Hematopoietic multipotent progenitor cell treated with erythropoietin and hydrocortisone succinate and interleukin-3 and kit ligand, for 4 days (in vitro differentiated cells): ENCODE measurements at regions not wholly inside any gene's neighbourhood (a gene's known extent, or its start where the extent isn't known, plus 50 kb on each side); places are given as distances from the start of the nearest gene placed in this dataset.

Experiments used
- DNase-seq: peaks from one replicate; pipeline ENCODE4 v3.0.0-alpha.2; 2015

GRCh38 chr3:102605153-102605552, 170.3 kb downstream of the ZPLD1 start:
- DNase-seq = no peak

- DNase-seq = no peak
Measured at GRCh38 chr3:102608875-102609274, 174.1 kb downstream of the ZPLD1 start.

DNA sequence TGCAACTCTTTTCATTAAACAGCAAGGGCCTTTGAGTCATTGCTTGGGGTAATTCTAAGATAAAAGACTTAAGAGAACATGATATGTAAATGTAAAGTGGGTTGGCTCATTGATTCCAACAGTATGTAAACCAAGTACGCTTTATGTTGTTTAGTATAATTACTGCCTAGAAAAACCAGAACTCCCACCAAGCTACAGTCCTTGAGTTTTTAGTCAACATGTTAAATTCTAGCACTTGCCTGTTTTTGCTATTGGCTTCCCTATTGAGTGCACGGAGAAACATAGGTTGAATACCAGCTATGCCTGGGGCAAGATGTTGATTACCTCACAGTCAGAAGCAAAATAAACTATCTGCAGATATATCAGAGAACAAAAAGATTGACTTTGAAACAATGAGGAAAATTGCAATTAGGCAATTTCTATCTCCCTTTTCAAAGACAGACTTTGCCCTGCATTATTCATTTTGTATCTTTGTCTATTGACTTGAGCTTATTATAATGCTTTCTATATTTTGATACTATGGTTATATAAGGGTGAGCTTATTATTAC, 179.3 kb downstream of the ZPLD1 start:
- no peak for DNase-seq

DNA sequence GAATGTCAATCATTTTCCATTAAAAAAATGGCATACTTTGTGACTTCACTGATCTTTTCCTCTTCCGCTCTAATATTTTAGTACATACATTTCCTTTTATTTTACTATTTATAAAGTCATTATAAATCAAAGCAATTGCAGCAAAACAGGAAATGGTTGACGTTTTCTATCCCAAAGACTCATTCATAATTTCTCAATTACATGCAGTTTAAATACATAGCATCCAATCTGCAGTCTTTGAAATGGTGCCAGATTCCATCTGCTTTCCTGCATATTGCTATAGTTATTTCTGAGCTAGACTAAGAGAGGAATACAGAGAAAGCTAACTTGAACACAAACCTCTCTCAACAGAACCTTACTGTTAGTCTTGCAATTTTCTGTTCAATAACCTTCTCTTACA, 179.8 kb downstream of the ZPLD1 start:
- no peak for DNase-seq

- DNase-seq = no peak
Measured at GRCh38 chr3:102617381-102617780, 182.6 kb downstream of the ZPLD1 start.

- peak; percentile 4 for DNase-seq
Measured at GRCh38 chr3:102619361-102619760, 184.5 kb downstream of the ZPLD1 start.

- no peak for DNase-seq
Measured at GRCh38 chr3:102629943-102630342, 195.1 kb downstream of the ZPLD1 start.

- no peak for DNase-seq
Measured at GRCh38 chr3:102630531-102630930, 195.7 kb downstream of the ZPLD1 start.

DNA sequence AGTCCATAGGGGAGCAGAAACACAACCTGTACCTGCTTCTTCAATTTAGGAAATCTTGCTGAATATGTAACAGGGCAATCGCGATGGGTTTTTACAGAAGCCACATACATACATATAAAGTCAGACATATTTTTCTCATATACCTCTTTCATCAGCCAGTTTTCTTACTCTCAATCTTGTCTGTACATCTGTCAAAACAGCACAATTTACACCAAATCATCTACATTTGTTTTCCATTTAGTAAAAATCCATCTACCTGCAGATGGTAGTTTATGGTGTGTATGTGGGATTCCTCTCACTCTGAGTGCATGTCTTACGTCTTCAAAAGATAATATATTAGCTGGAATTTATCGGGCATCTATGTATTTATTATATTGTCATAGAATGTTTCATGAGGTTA, 208.7 kb downstream of the ZPLD1 start:
- no peak for DNase-seq

DNA sequence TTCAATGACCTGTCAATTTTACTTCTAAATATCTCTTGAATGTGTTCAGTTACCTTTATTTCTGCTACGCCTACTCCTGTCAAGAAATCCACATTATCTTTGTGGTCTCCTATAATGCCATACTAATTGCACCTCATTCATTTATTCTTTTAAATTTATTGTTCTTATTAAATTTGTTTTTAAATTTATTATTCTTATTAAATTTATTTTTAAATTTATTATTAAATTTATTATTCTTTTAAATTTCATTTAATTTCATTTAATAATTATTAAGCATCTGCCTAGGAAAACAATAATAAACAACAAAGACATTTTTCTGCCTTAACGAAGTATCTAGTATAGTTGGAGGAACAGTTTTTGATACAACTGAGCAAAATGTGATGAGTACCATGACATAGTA, 211.7 kb downstream of the ZPLD1 start:
- no peak for DNase-seq

DNA sequence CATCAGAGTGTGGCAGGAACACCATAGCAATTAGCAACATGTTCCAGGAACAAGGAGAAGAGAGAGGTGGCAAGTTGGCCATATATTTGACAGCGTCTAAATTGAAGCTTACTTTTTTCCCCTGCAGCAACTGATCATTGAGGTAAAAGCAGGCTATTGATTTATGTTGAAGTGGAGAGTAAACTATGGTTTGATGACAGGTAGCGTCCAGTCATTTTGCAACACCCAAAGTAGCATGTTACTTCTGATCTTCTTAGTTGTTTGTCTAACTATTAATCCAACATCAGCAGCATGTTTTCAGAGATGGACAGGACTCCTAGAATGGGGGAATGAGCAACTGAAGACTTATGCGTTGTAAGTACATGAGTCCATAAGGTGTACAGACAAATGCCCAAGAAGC, 225.8 kb downstream of the ZPLD1 start:
- no peak for DNase-seq

GRCh38 chr3:102661707-102662497, 227.1 kb downstream of the ZPLD1 start:
- no peak for DNase-seq

- DNase-seq = no peak
Measured at GRCh38 chr3:102662498-102662772, 227.6 kb downstream of the ZPLD1 start.

DNA sequence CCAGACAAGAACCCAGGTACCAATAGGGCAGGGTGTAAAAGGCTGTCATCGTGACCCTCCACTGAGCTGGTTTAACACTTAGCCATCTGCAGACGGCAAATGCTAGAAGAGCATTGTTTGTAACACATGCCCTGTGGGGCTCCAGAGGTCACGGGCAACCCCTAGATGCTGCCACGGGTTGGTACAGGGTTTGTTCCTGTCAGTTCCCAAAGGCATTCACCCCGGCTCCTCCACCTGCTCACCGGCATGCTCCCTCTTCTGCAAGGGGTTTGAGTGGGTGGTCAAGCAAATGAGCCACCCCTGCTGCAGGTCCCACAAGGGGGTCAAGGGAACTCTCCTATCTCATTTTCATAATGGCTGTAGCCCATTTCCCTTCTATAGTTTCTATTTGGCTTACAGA, 229.3 kb downstream of the ZPLD1 start:
- DNase-seq = no peak

DNA sequence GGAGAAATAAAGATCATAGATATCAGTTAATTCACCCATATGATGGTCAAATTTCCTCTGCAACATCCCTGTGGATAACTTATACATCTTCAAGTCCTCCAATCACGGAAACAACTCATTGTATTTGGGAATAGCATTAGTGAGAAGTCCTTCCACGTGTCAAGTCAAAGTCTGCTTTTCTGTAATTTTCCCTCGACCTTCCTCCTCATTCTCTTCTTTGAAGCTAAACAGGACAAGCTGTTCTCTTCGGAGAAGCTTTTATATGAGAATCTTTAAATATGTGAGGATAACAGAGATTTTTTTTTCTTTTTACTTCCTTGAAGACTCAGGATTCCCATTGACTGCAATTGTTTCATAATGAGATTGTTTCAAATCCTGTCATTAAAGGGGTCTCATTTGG, 230.4 kb downstream of the ZPLD1 start:
- no peak for DNase-seq

DNA sequence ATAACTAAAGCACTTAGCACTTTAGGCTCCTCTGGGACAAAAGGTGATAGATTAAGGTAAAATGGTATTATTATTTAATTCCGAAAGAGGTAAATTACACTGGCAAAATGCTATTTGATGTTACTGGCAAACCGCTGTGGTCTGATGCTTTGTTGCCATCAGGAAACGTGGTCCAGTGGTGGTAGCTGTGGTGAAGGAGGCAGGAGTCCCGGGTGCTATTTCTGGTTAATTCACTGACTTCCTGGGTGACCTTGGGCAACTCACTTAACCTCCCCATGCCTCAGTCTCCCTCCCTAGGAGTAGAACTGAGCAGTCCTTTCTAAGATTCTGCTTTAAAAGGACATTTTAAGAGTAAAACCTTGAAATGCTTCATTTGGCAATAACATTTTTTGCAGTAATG, 233.4 kb downstream of the ZPLD1 start:
- DNase-seq = no peak

- DNase-seq = no peak
Measured at GRCh38 chr3:102670986-102671385, 236.2 kb downstream of the ZPLD1 start.

- DNase-seq = no peak
Measured at GRCh38 chr3:102672305-102672704, 237.5 kb downstream of the ZPLD1 start.

DNA sequence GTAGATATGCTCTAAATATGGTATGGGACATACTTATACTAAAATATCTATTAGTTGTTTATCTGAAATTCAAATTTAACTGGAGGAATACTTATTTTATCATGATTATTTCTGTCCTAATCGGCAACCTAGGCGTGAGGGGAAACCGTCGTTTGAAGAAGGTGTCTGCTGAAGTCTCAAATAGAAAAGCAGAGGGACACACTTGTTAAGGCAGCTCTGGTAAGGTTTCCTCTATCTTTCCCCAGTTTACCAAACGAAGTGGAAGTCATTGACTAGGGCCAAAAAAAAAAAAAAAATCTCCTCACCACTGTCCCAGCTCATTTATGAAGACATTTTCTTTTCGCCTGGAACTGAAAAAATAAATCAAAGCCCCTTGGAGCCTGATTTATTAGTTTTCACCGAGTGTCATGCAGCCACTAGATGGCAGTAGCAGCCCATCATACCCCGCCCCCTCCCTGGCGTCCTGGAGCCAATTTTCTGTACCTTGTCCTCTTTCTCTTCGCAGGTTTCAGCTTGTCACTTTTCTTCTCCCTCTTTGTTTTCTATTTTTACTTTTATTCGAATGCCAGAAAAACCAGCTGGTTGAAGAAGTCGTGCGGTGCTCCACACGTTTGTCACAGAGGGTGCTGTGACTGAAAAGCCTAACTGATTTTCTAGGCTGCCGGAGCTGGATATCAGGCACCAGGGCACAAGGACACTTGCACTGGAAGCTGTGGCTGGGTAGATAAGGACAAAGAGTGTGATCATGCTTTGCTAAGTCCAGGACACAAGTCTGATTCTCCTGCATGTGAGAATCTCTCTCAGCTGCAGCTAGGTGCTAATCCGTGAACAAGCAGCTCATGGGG, 238.7 kb downstream of the ZPLD1 start:
- DNase-seq = peak; percentile 72

DNA sequence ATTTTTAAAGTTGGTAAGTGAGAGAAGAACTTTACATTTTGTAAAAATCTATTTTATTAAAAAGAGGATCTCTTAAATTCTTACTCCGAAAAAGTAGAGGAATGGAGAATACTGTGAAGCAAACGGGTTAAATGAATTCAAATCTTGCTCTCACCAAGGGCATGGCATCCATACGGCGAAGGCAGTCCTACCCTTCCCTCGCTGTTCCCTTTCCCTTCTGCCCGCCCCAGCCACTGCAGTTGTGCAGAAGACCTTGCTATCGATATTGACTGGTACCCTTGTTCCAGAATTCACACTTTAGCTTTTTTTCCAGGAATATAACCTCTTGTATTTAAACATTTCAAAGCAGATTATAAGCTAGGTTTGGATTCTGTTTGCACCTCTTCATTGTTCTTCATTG, 239.5 kb downstream of the ZPLD1 start:
- DNase-seq = no peak

GRCh38 chr3:102676424-102676823, 241.6 kb downstream of the ZPLD1 start:
- no peak for DNase-seq

DNA sequence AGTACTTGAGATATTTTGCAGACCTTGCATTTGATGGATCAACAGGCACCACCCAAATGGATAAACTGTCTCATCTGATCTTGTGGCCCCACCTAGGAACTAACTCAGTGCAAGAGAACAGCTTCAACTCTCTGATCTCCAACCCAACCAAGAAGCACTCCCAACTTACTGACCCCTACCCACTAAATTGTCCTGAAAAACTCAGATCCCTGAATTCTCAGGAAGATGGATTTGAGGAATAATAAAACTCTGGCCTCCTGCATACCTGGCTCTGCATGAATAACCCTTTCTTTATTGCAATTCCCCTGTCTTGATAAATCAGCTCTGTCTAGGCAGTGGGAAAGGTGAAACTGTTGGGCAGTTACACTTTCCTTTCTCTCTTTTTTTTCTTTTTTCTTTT, 247.9 kb downstream of the ZPLD1 start:
- no peak for DNase-seq

- DNase-seq = no peak
Measured at GRCh38 chr3:102686792-102687191, 252.0 kb downstream of the ZPLD1 start.

DNA sequence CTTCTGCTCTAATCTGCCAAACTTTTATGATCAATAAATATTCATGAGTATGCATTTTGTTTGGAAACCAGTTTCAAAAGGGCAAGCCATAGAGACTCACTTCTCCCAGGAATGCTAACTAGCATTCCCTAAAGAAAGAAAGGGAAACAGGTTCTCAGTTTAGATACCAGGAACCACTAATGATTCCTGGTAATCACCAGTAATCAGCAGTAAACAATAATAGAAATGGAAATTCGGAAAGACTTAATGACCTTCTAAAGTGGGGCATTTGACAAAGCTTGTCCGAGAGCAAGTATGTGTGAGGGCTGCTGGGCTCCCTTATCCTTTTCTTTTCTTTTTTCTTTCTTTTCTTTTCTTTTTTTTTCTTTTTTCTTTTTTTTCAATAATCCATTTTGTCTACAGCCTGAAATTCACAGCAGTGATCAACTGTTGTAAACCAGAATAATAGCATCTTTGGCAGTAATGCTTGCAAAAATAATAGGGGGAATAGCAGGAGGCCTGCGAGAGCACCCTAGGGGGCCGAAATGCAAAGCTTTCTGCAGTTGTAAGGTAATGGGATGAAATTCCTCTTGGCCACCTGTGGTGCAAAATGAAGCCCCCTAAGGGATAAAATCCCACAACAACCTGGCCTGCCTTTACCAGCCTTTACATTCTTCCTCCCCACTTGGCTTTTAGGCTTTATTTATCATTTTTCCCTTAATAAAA, 253.2 kb downstream of the ZPLD1 start:
- no peak for DNase-seq
